HG03060 (cell line): ENCODE measurements at regions not wholly inside any gene's neighbourhood (a gene's known extent, or its start where the extent isn't known, plus 50 kb on each side); places are given as distances from the start of the nearest gene placed in this dataset.
"Not testable (repeated sequence)": the region's sequence is repeated elsewhere in the genome, so short reads cannot be mapped to it uniquely, and the experiment has no call there.

Source experiments
- ATAC-seq: cut with Tn5 transposase; IDR thresholded peaks from one replicate; pipeline ENCODE4 v1.9.1; 2021; ENCODE audit warnings: low read depth, moderate number of reproducible peaks; ENCODE audit not compliant: unreplicated experiment

- not testable (repeated sequence) for ATAC-seq
Observed at GRCh38 chr1:104135036-104135435, 385.3 kb downstream of the AMY1C start.

GRCh38 chr1:104136621-104137020 lies 386.9 kb downstream of the AMY1C start:
- ATAC-seq = no peak

- no peak for ATAC-seq
Observed at GRCh38 chr1:104156738-104157137, 407.0 kb downstream of the AMY1C start.

- no peak for ATAC-seq
Observed at GRCh38 chr1:104163912-104164476, 414.3 kb downstream of the AMY1C start.

GRCh38 chr1:104172243-104172681 lies 422.6 kb downstream of the AMY1C start:
- ATAC-seq = no peak

GRCh38 chr1:104182251-104182650 lies 432.6 kb downstream of the AMY1C start:
- no peak for ATAC-seq

GRCh38 chr1:104189207-104189606 lies 439.5 kb downstream of the AMY1C start:
- ATAC-seq = no peak

- no peak for ATAC-seq
Observed at GRCh38 chr1:104190821-104191220, 441.1 kb downstream of the AMY1C start.

GRCh38 chr1:104195395-104195794 lies 445.7 kb downstream of the AMY1C start:
- no peak for ATAC-seq

GRCh38 chr1:104196136-104196535 lies 446.4 kb downstream of the AMY1C start:
- ATAC-seq = no peak

GRCh38 chr1:104197516-104197915 lies 447.8 kb downstream of the AMY1C start:
- ATAC-seq = no peak

- no peak for ATAC-seq
Observed at GRCh38 chr1:104212239-104212638, 462.5 kb downstream of the AMY1C start.

GRCh38 chr1:104217395-104217986 lies 467.8 kb downstream of the AMY1C start:
- not testable (repeated sequence) for ATAC-seq

- no peak for ATAC-seq
Observed at GRCh38 chr1:104229860-104230259, 480.2 kb downstream of the AMY1C start.

- no peak for ATAC-seq
Observed at GRCh38 chr1:104231676-104232075, 482.0 kb downstream of the AMY1C start.

- no peak for ATAC-seq
Observed at GRCh38 chr1:104235141-104235540, 485.4 kb downstream of the AMY1C start.

GRCh38 chr1:104238991-104239390 lies 489.3 kb downstream of the AMY1C start:
- ATAC-seq = no peak

GRCh38 chr1:104248385-104248784 lies 498.7 kb downstream of the AMY1C start:
- no peak for ATAC-seq

GRCh38 chr1:104259481-104259880 lies 509.8 kb downstream of the AMY1C start:
- ATAC-seq = no peak

GRCh38 chr1:104263110-104263509 lies 513.4 kb downstream of the AMY1C start:
- not testable (repeated sequence) for ATAC-seq

- no peak for ATAC-seq
Observed at GRCh38 chr1:104264521-104264920, 514.8 kb downstream of the AMY1C start.

GRCh38 chr1:104265163-104265562 lies 515.5 kb downstream of the AMY1C start:
- ATAC-seq = no peak
